Loucy (cell line): ENCODE measurements at regions not wholly inside any gene's neighbourhood (a gene's known extent, or its start where the extent isn't known, plus 50 kb on each side); places are given as distances from the start of the nearest gene placed in this dataset.

Experiments
- H2AFZ ChIP-seq: fragments of 200-600 bp; sonication (generic); 2 replicates; pipeline ENCODE4 v1.6.0; 2016; ENCODE audit warnings: antibody characterized with exemption, mild to moderate bottlenecking, low read length, moderate library complexity
- H3F3A ChIP-seq: fragments of 200-600 bp; 2 replicates; pipeline ENCODE4 v1.6.0; 2016; ENCODE audit warnings: antibody characterized with exemption, low read depth, mild to moderate bottlenecking
- H3K27me3 ChIP-seq: fragments of 200-600 bp; sonication (generic); 2 replicates; pipeline ENCODE4 v1.6.1; 2014; ENCODE audit warnings: low read length, mild to moderate bottlenecking; ENCODE audit not compliant: insufficient read depth, poor library complexity, severe bottlenecking
- H3K36me3 ChIP-seq: fragments of 200-600 bp; sonication (generic); 2 replicates; pipeline ENCODE4 v1.6.1; 2016; ENCODE audit warnings: low read length; ENCODE audit not compliant: insufficient read depth
- H3K4me1 ChIP-seq: fragments of 200-600 bp; sonication (generic); 2 replicates; pipeline ENCODE4 v1.5.1; 2014; ENCODE audit warnings: low read length, mild to moderate bottlenecking; ENCODE audit not compliant: insufficient read depth, poor library complexity, severe bottlenecking
- H3K4me2 ChIP-seq: fragments of 200-600 bp; sonication (generic); 2 replicates; pipeline ENCODE4 v1.6.0; 2014; ENCODE audit warnings: antibody characterized with exemption, low read length, low read depth, mild to moderate bottlenecking; ENCODE audit not compliant: poor library complexity, severe bottlenecking
- H3K4me3 ChIP-seq: fragments of 200-600 bp; sonication (generic); 2 replicates; pipeline ENCODE4 v1.5.1; 2014; ENCODE audit warnings: low read length, mild to moderate bottlenecking, mixed read lengths; ENCODE audit not compliant: poor library complexity, severe bottlenecking
- H3K79me2 ChIP-seq: fragments of 200-600 bp; sonication (generic); 2 replicates; pipeline ENCODE4 v1.6.1; 2014; ENCODE audit warnings: low read length; ENCODE audit not compliant: insufficient read depth
- H3K9ac ChIP-seq: fragments of 200-600 bp; sonication (generic); 2 replicates; pipeline ENCODE4 v1.6.0; 2014; ENCODE audit warnings: mild to moderate bottlenecking, low read depth, low read length, moderate library complexity; ENCODE audit not compliant: poor library complexity, severe bottlenecking
- H3K9me2 ChIP-seq: fragments of 200-600 bp; sonication (generic); replicated peaks from 2 replicates; pipeline ENCODE4 v1.6.1; 2016; ENCODE audit warnings: low read depth, low read length, mixed read lengths
- H3K9me3 ChIP-seq: fragments of 200-600 bp; sonication (generic); 2 replicates; pipeline ENCODE4 v1.6.1; 2014; ENCODE audit warnings: mild to moderate bottlenecking, antibody characterized with exemption, low read length, low read depth; ENCODE audit not compliant: insufficient read depth
- H4K20me1 ChIP-seq: fragments of 200-600 bp; sonication (generic); 2 replicates; pipeline ENCODE4 v1.6.0; 2014; ENCODE audit warnings: antibody characterized with exemption, low read length, mild to moderate bottlenecking; ENCODE audit not compliant: insufficient read depth, poor library complexity, severe bottlenecking
- EZH2phosphoT487 ChIP-seq: fragments of 200-600 bp; IDR thresholded peaks from 2 replicates; pipeline ENCODE4 v1.6.1; 2018; ENCODE audit warnings: antibody characterized with exemption, mild to moderate bottlenecking, moderate library complexity, borderline replicate concordance
- TF ChIP-seq, protein P1 (sequence below): fragments of 200-600 bp; sonication (generic); conservative IDR thresholded peaks from 2 replicates; pipeline ENCODE4 v1.5.1; 2014; ENCODE audit warnings: mild to moderate bottlenecking, antibody characterized with exemption, low read length

DNA sequence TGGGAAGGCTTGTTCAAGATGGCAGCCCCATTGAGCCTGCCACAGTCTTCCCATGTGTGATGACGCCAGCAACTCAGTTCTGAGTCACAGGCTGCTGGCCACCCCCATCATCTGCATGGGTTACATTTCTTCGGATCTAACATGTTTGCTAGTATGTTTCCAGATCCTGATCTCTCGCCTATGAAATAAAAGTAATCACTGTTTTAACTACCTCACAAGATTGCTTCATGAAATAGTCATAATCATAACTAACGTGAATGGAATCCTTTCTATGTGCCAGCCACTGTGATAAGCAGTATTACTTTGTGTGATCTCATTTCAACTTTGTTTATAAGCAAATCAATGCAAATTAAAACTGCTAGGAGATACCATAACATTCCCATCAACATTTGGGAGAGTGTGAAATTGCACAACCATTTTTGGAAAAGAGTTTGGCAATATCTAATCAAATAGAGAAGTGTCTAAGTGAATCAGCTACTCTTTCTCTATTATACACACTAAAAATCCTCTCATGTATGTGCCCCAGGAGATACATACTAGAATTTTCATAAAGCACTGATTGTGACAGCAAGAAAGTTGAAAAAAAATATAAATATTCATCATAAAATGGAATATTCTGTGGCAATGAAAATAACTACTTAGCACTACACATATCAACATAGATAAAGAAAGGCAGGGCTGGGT, 300.2 kb upstream of the IRX5 start:
- Histone ChIP-seq H3K9me3 (no peaks in the 10 kb centered on the region), H4K20me1 (no peaks in the 10 kb centered on the region), H3K36me3 (no peaks in the 10 kb centered on the region), H3K9me2 (no peaks in the 10 kb centered on the region), H2AFZ (no peak overlapping the region), H3K4me1 (no peaks in the 10 kb centered on the region), H3K4me3 (no peak overlapping the region), H3K4me2 (no peak overlapping the region), H3F3A (no peaks in the 10 kb centered on the region), H3K9ac (no peak overlapping the region), H3K27me3 (no peaks in the 10 kb centered on the region), H3K79me2 (no peaks in the 10 kb centered on the region)
- TF ChIP-seq, protein P1, sequence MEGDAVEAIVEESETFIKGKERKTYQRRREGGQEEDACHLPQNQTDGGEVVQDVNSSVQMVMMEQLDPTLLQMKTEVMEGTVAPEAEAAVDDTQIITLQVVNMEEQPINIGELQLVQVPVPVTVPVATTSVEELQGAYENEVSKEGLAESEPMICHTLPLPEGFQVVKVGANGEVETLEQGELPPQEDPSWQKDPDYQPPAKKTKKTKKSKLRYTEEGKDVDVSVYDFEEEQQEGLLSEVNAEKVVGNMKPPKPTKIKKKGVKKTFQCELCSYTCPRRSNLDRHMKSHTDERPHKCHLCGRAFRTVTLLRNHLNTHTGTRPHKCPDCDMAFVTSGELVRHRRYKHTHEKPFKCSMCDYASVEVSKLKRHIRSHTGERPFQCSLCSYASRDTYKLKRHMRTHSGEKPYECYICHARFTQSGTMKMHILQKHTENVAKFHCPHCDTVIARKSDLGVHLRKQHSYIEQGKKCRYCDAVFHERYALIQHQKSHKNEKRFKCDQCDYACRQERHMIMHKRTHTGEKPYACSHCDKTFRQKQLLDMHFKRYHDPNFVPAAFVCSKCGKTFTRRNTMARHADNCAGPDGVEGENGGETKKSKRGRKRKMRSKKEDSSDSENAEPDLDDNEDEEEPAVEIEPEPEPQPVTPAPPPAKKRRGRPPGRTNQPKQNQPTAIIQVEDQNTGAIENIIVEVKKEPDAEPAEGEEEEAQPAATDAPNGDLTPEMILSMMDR: no peak
- TF ChIP-seq EZH2phosphoT487: no peak

GRCh38 chr16:54628796-54629625, 301.7 kb upstream of the IRX5 start:
- no peak for TF ChIP-seq EZH2phosphoT487
- TF ChIP-seq, protein P1: no peak
- Histone ChIP-seq H3K9me2 (no peaks in the 10 kb centered on the region), H3K9ac (no peak overlapping the region), H3K9me3 (no peaks in the 10 kb centered on the region), H4K20me1 (no peaks in the 10 kb centered on the region), H3K79me2 (no peaks in the 10 kb centered on the region), H3K4me2 (no peak overlapping the region), H3K27me3 (no peaks in the 10 kb centered on the region), H3K4me1 (peaks cover 2% of the 10 kb centered on the region), H3K4me3 (no peak overlapping the region), H2AFZ (no peak overlapping the region), H3K36me3 (no peaks in the 10 kb centered on the region), H3F3A (no peaks in the 10 kb centered on the region)

DNA sequence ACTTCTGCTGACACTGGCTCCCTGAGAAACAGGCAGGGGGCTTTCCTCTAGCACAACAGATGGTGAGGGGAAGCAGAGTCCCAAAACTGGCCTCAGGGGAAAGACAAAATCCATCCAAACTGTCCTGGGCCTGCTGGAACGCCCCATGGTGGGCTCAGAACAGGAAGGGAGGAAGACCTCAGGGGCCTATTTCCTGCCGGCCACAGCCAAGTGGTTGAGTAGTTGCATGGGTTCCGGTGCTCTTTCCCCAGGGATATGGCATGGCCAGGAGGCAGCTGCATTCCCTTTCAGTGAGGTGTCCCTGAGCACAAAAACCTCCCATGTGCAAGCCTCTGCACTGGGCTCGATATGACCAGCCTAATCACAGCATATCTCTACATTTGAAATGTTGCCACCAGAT, 303.0 kb upstream of the IRX5 start:
- H3K27me3 ChIP-seq: no peaks in the 10 kb centered on the region
- no peaks in the 10 kb centered on the region for H3K9me3 ChIP-seq
- H3K36me3 ChIP-seq: no peaks in the 10 kb centered on the region
- no peaks in the 10 kb centered on the region for H4K20me1 ChIP-seq
- no peaks in the 10 kb centered on the region for H3K79me2 ChIP-seq
- no peak overlapping the region for H3K9ac ChIP-seq
- peaks cover 7% of the 10 kb centered on the region for H3K4me1 ChIP-seq
- H2AFZ ChIP-seq: no peak overlapping the region
- H3K4me3 ChIP-seq: no peak overlapping the region
- H3K9me2 ChIP-seq: no peaks in the 10 kb centered on the region
- TF ChIP-seq, protein P1: no peak
- TF ChIP-seq EZH2phosphoT487: no peak
- H3K4me2 ChIP-seq: no peak overlapping the region
- no peaks in the 10 kb centered on the region for H3F3A ChIP-seq
